GM19193 (cell line): ENCODE measurements at regions not wholly inside any gene's neighbourhood (a gene's known extent, or its start where the extent isn't known, plus 50 kb on each side); places are given as distances from the start of the nearest gene placed in this dataset.

ENCODE experiments used
- POLR2A ChIP-seq: IDR thresholded peaks from 4 replicates; pipeline ENCODE4 v1.6.1; 2011; ENCODE audit not compliant: insufficient read depth, insufficient read length; ENCODE audit errors: extremely low read depth

- TF ChIP-seq POLR2A: no peak
Measured at GRCh38 chr6:164871783-164872182, 437.6 kb downstream of the C6orf118 start.

- TF ChIP-seq POLR2A: no peak
Measured at GRCh38 chr6:164870164-164870563, 439.2 kb downstream of the C6orf118 start.

GRCh38 chr6:164861967-164862366 lies 447.4 kb downstream of the C6orf118 start:
- no peak for TF ChIP-seq POLR2A

- no peak for TF ChIP-seq POLR2A
Measured at GRCh38 chr6:164859816-164860215, 449.6 kb downstream of the C6orf118 start.

GRCh38 chr6:164856138-164856537 lies 453.3 kb downstream of the C6orf118 start:
- TF ChIP-seq POLR2A: no peak

GRCh38 chr6:164855281-164855680 lies 454.1 kb downstream of the C6orf118 start:
- TF ChIP-seq POLR2A: no peak

GRCh38 chr6:164854526-164854925 lies 454.9 kb downstream of the C6orf118 start:
- TF ChIP-seq POLR2A: no peak

GRCh38 chr6:164845773-164846172 lies 463.6 kb downstream of the C6orf118 start:
- TF ChIP-seq POLR2A: no peak

- TF ChIP-seq POLR2A: no peak
Measured at GRCh38 chr6:164842085-164842484, 467.3 kb downstream of the C6orf118 start.

- no peak for TF ChIP-seq POLR2A
Measured at GRCh38 chr6:164838068-164838615, 471.3 kb downstream of the C6orf118 start.

GRCh38 chr6:164836486-164836885 lies 472.9 kb downstream of the C6orf118 start:
- no peak for TF ChIP-seq POLR2A

- no peak for TF ChIP-seq POLR2A
Measured at GRCh38 chr6:164832410-164832809, 477.0 kb downstream of the C6orf118 start.

GRCh38 chr6:164827537-164827936 lies 481.9 kb downstream of the C6orf118 start:
- no peak for TF ChIP-seq POLR2A

- TF ChIP-seq POLR2A: no peak
Measured at GRCh38 chr6:164826831-164827468, 482.5 kb downstream of the C6orf118 start.

GRCh38 chr6:164825386-164825785 lies 484.0 kb downstream of the C6orf118 start:
- no peak for TF ChIP-seq POLR2A

- TF ChIP-seq POLR2A: no peak
Measured at GRCh38 chr6:164817662-164818061, 491.7 kb downstream of the C6orf118 start.

GRCh38 chr6:164812706-164813105 lies 496.7 kb downstream of the C6orf118 start:
- TF ChIP-seq POLR2A: no peak
